GM18502 (cell line): ENCODE measurements at regions not wholly inside any gene's neighbourhood (a gene's known extent, or its start where the extent isn't known, plus 50 kb on each side); places are given as distances from the start of the nearest gene placed in this dataset.
"Not testable (repeated sequence)": the region's sequence is repeated elsewhere in the genome, so short reads cannot be mapped to it uniquely, and the experiment has no call there.

Experiments used
- ATAC-seq: cut with Tn5 transposase; IDR thresholded peaks from one replicate; pipeline ENCODE4 v1.9.1; 2021; ENCODE audit warnings: mild to moderate bottlenecking; ENCODE audit not compliant: unreplicated experiment, poor library complexity

DNA sequence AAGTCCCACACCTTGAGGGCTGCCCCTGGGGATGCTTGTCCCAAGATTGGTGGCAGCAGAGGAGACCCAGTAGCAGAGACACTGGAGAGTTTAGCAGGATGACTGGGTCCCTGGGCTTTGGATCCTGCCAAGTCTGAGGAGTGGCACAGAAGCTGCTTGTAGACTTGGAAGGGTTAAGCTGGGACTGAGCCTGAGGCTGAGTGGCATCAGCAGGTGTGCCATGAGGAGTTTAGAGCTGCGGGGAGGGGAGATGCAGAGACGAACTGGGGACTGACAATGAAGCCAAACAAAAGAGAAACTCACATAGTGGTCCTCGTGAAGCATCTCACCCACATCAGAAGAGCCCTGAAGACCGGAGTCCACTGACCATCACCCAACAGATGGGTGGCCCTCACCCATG is 329.7 kb upstream of the KLHL29 start:
- ATAC-seq, result no peak

DNA sequence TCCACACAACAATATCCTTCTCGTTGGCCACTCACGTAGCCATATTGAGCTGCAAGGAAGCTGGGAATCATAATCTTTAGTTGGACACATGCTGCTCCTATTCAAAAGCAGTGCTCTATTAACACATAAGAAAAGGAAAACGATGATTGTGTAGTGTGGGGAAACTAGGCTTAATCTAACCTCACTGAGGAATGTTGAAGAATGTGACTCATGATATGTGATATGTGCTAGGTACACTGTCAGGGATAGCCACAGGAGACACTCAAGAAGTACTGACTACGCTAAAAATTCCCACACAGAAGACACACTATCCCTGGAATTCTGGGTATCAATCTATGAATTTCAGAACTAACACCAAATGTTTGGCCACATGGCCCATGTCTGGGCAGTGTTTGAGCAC is 328.1 kb upstream of the KLHL29 start:
- ATAC-seq, result not testable (repeated sequence)

- no peak for ATAC-seq
Observed at GRCh38 chr2:23058435-23058834, 326.5 kb upstream of the KLHL29 start.

DNA sequence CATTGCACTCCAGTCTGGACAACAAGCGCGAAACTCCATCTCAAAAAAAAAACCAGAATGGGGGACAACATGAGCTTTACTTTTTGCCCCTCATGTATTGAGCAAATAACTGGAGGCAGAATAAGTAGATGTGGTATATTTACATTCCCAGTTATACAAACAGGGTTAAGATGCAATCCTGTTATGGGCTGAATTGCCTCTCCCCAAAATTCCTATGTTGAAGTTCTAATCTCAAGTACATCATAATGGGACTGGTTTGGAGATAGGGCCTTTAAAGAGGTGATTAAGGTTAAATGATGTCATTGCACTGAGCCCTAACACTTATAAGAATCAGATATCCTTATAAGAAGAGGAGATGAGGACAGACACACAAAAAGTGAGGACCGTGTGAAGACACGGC is 319.8 kb upstream of the KLHL29 start:
- no peak for ATAC-seq

GRCh38 chr2:23065936-23066335 is 319.0 kb upstream of the KLHL29 start:
- no peak for ATAC-seq

GRCh38 chr2:23066686-23067085 is 318.3 kb upstream of the KLHL29 start:
- no peak for ATAC-seq

DNA sequence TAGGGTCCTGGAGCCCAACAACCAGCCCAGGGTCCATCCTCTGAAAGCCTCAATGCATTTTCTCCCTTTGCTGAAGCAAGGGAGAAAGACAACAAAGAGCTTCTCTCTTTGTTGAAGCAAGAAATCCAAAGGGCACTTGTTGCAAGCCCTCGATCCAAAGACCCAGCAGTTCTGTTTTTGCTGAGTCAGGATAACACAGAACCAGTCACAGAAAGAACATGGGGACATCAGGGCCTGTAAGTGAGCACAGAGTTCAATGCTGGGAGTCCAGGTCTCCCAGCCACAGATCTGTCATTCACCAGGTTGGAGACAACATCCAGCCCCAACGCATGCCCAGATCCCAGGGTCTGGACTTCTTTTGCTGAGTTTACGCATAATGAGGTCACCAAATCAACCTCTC is 315.8 kb upstream of the KLHL29 start:
- no peak for ATAC-seq

DNA sequence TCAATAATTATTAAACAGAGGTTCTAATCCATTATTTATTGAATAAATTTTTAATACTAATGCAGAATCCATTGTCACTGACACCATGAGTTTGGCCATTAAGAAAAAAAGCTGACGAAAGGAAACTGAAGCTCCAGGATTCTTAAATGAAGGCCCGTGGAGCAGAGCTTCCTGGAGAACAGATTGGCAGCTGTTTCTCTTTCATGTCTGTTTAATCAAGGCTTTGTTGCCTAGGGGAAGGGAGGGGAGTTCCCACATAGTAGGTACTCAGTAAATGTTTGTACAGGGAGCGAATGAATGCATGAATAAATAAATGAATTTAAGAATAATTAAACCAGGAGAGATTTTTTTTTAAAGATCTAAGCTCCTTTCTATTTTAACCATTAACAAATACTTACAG is 315.1 kb upstream of the KLHL29 start:
- no peak for ATAC-seq

GRCh38 chr2:23073056-23073455 is 311.9 kb upstream of the KLHL29 start:
- no peak for ATAC-seq

DNA sequence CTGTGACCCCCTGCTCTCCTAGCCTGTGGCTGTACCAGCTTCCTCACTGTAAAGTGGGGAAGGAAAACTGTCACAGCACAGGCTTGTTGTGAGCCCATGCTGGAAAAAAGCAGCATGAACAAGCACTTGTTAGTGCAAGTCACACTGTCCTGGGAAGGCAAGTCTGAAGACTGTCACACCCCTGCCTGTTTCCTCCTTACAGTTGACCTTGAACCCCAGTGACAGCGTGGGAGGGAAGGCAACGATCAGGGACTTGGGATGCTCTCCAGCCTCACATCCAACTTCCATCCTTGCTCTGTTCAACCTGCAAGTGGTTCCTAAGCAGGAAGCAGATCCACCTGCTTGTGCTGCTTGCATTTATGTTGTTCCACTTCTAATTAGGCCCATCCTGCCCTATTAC is 311.3 kb upstream of the KLHL29 start:
- no peak for ATAC-seq

- ATAC-seq, result no peak
Observed at GRCh38 chr2:23077596-23077995, 307.4 kb upstream of the KLHL29 start.

DNA sequence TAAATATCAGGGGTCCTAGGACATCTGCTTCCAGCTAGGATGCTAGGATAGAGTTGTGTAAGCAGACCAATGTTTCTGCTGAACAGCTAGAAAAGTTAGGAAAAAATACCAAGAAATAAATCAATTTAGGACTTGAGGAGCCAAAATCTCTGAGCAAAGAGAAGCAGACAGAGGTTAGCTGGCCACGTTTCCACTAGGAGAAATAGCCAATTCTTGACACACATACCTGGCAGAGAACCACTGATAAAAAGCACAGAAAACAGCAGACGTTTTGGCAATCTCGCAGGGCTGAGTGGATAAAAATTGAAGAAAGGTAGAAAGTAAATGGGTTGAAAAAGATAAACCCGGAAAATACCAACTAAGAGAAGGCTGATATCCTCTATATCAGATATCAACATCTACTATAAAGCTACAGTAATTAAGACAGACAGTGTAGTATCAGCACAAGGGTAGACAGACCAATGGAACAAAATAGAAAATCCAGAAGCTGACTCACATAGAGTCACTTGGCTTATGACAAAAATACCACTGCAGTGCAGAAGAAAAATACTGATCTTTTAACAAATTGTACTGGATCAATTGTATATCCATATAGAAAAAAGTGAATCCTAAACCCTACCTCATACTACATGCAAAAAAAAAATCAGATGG is 306.1 kb upstream of the KLHL29 start:
- no peak for ATAC-seq

- ATAC-seq, result no peak
Observed at GRCh38 chr2:23083966-23084365, 301.0 kb upstream of the KLHL29 start.

- no peak for ATAC-seq
Observed at GRCh38 chr2:23091019-23091418, 294.0 kb upstream of the KLHL29 start.

DNA sequence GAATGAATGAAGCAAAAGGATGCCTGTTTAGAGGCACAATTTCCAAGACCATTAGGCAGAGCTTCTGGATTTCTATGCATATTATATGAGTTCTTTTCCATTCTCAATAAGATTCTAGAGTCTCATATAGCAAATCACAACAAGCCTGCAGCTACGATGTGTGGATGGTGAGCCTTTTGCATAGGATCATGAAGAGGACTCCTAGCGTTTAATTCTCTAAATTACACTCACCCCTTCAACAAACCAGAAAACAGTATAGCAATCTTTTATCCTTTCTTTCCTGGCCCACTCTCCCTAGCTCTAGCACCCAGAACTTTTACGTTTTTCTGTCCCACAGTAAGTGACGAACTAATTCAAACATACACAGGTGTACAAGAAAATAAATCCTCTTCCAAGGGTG is 293.1 kb upstream of the KLHL29 start:
- ATAC-seq, result no peak

GRCh38 chr2:23092831-23093230 is 292.1 kb upstream of the KLHL29 start:
- no peak for ATAC-seq

- no peak for ATAC-seq
Observed at GRCh38 chr2:23093513-23093912, 291.5 kb upstream of the KLHL29 start.

GRCh38 chr2:23096906-23097602 is 287.9 kb upstream of the KLHL29 start:
- no peak for ATAC-seq

- ATAC-seq, result no peak
Observed at GRCh38 chr2:23100406-23100805, 284.6 kb upstream of the KLHL29 start.

DNA sequence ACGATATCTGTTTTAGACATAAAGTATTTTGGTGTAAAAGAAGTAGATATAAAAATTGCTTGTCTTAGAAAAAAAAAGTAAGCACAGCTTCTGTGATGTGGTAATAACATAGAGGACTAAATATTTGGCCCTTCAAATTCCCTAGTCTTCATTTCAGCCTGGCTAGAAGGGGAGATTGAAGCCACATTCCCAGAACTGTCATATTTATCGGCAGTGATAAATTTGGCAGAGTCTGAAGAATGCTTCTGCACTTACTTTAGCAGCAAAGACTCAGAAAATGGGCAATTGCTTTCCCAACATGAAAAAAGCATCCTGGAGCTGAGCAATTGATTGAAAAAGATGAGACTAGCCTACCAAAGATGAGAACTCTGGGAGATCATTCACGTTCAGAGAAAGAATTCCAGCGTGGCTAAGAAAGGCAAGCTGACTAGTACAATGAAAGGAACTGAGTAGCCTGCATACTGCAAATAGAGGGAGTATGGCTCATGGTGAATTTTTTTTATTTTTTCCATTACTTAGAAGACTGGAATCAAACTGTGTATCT is 278.7 kb upstream of the KLHL29 start:
- ATAC-seq, result no peak

DNA sequence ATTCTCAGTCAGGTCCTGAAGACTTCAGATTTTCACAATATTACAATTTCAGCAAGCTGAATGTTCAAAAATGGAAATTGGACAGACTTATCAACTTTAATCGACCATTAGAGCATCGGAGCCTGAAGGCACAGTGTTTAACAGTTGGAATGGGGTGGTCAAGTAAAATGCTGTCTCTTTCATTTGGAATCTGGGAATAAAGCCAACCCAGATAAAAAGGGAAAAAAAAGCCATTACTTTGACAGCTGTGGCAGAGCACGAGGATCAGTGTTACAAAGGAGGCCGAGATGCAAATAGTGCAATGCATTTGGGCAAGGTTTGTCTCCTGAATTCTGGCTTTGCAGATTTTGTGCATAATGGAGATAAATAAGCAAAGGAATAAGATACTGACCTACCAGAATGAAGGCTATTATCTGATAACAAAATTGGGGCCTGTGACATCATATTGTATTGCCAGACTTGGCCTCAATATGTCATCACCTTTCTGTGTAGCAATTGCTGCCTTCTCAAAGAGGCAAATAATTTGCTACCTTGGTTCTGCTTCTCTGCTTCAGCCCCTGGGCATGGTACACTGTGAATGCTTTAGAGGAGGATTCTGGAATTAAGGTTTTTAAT is 277.5 kb upstream of the KLHL29 start:
- no peak for ATAC-seq

- ATAC-seq, result no peak
Observed at GRCh38 chr2:23111263-23111662, 273.7 kb upstream of the KLHL29 start.
